Activated CD4-positive, alpha-beta memory T cell treated with anti-CD3 and anti-CD28 coated beads for 36 hours (primary cell): ENCODE measurements at regions not wholly inside any gene's neighbourhood (a gene's known extent, or its start where the extent isn't known, plus 50 kb on each side); places are given as distances from the start of the nearest gene placed in this dataset.

Experiments
- CTCF ChIA-PET: fragments of 350-600 bp; sonication (Branson Sonifier 250); formaldehyde crosslinking; loops from one replicate; lab custom pipeline; 2021; ENCODE audit warnings: antibody characterized with exemption, inconsistent platforms; lab: Charles Lee
- POLR2A ChIA-PET: fragments of 350-600 bp; sonication (Branson Sonifier 250); formaldehyde crosslinking; loops from one replicate; lab custom pipeline; 2021; ENCODE audit warnings: antibody characterized with exemption; lab: Charles Lee
- DNase-seq: peaks from one replicate; pipeline ENCODE4 v3.0.0-alpha.2; 2020
- H3K27ac Mint-ChIP-seq: one replicate; pipeline ENCODE4 v1.8.0; 2021; ENCODE audit warnings: mixed read lengths
- H3K27me3 Mint-ChIP-seq: one replicate; pipeline ENCODE4 v1.8.0; 2021; ENCODE audit warnings: mixed read lengths
- H3K36me3 Mint-ChIP-seq: one replicate; pipeline ENCODE4 v1.8.0; 2021; ENCODE audit warnings: mixed read lengths
- H3K4me1 Mint-ChIP-seq: one replicate; pipeline ENCODE4 v1.8.0; 2021; ENCODE audit warnings: low read depth, mixed read lengths
- H3K4me3 Mint-ChIP-seq: one replicate; pipeline ENCODE4 v1.8.0; 2021; ENCODE audit warnings: mild to moderate bottlenecking, mixed read lengths
- H3K9me3 Mint-ChIP-seq: one replicate; pipeline ENCODE4 v1.8.0; 2021; ENCODE audit warnings: mixed read lengths
- intact Hi-C: fragments of 100-400 bp; cut with micrococcal nuclease; formaldehyde crosslinking; loops from one replicate; pipeline ENCODE4 v1.15.1; 2023

DNA sequence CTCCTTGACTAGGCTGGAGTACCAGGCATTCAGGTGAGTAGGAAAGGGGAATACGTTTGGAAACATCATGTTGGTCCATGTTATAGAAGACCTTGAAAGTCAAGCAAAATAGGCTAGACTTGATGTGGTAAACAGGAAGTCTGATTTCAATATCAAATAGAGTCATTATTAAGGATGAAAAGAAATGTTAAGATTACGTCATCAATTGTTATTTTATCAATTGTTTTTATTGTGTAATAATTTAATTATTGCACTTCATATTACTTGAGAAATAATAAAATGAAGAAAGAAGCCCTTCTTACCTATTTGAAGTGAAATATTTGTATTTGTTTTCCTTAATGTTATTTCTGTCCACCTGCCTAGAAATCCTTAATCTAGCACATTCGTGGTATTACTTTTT is 361.0 kb upstream of the HAND2 start:
- Mint-ChIP-seq H3K27ac (no peak overlapping the region), H3K4me1 (no peaks in the 10 kb centered on the region), H3K4me3 (no peak overlapping the region), H3K9me3 (peaks cover 26% of the 10 kb centered on the region), H3K36me3 (no peaks in the 10 kb centered on the region), H3K27me3 (peaks cover 2% of the 10 kb centered on the region)
- POLR2A ChIA-PET = no interaction called here
- DNase-seq = no peak
- intact Hi-C loops = no loop called here
- CTCF ChIA-PET = no interaction called here

DNA sequence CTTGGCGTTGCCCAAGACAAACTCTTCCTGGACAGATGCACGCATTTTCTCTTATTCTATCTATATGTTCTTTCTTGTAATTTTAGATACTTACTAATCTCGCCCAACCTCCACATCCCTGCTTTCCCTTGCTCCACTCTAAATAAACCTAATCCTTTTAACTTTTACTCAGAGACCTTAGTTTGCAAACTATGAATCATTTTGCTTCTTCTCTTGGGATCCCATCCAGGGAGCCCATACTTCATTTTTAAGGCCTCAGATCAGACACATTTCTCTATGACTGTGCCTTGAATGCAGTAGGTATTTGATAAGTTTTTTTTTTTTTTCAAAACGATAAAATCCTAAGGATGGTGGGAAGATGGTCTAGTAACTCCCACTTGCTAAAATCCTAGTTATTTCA is 353.8 kb upstream of the HAND2 start:
- H3K36me3 Mint-ChIP-seq = no peaks in the 10 kb centered on the region
- H3K27ac Mint-ChIP-seq = no peak overlapping the region
- CTCF ChIA-PET = no interaction called here

DNA sequence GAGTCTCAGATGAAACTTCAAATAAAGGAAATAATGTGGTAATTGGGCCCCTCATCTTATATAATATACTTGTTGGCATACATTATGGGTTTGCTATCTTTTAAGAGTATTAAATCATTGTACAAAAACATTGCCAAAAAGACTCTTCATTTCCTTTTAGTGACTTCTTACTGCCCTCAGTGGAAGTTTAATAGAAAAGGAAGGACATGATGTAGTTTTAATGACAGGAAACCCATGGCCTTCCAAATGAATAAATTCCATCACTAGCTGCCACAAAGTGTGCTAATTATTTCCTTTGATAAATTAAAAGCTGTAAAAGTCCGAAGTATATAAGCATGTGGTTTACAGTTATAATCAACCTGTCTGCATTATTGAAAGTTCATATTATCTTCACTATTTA is 350.9 kb upstream of the HAND2 start:
- no peak overlapping the region for H3K4me3 Mint-ChIP-seq
- POLR2A ChIA-PET = no interaction called here
- intact Hi-C loops = no loop called here
- H3K9me3 Mint-ChIP-seq = peaks cover under 1% of the 10 kb centered on the region
- no peaks in the 10 kb centered on the region for H3K36me3 Mint-ChIP-seq
- no peaks in the 10 kb centered on the region for H3K27me3 Mint-ChIP-seq
- CTCF ChIA-PET = interaction anchor here (0.5 kb wide), 1 partner anchor 252 kb away, joined by 4 read pairs; no protein-coding TSS in a partner anchor
- DNase-seq = no peak
- H3K27ac Mint-ChIP-seq = no peak overlapping the region
- no peaks in the 10 kb centered on the region for H3K4me1 Mint-ChIP-seq

More for the DNA sequence above, 353.8 kb upstream of the HAND2 start:
- H3K4me1 Mint-ChIP-seq = no peaks in the 10 kb centered on the region
- POLR2A ChIA-PET = no interaction called here
- intact Hi-C loops = no loop called here
- H3K4me3 Mint-ChIP-seq = no peak overlapping the region
- DNase-seq = no peak
- no peaks in the 10 kb centered on the region for H3K27me3 Mint-ChIP-seq
- H3K9me3 Mint-ChIP-seq = peaks cover 20% of the 10 kb centered on the region

DNA sequence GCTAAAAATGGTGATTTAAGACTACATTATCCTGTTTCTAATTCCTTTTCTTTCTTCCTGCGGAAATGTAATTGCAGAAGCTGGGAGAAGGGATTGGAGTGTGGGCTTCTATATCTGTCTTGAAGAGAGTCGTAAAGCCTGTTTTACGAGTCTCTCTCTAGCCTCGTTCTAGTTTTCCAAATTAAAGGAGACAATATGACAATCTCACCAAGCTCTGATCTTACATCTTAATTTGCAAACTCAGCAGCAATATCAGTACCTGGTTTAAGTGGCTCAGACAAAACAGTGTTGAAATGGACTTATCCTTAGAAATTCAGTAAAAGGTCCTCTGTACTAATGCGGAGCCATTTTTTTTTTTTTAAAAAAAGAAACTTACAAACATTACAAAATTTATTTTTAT is 349.5 kb upstream of the HAND2 start:
- Mint-ChIP-seq H3K27ac (no peak overlapping the region), H3K4me3 (no peak overlapping the region), H3K4me1 (no peaks in the 10 kb centered on the region), H3K36me3 (no peaks in the 10 kb centered on the region), H3K27me3 (no peaks in the 10 kb centered on the region), H3K9me3 (no peaks in the 10 kb centered on the region)
- POLR2A ChIA-PET = no interaction called here
- CTCF ChIA-PET = no interaction called here
- DNase-seq = no peak
- intact Hi-C loops = no loop called here

DNA sequence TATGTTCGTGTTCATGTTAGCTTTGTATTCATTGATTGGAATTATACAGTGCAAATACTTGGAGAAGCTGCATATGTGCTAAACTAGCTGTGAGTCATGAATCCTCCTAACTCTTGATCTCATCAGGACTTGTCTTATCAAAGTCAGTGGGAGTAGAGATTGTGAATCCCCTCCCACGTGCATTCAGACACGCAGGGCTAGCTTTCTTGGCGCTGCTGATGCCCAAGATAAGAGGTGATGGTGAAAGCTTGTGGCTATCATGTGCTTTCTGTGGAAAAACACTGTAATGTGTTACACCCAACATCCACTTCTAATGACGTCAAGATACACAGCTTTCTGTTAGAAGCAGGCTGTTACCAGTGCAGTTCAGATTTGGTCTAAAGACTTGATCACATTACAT is 348.7 kb upstream of the HAND2 start:
- Mint-ChIP-seq H3K9me3 (no peaks in the 10 kb centered on the region), H3K27me3 (no peaks in the 10 kb centered on the region)
- CTCF ChIA-PET = no interaction called here

DNA sequence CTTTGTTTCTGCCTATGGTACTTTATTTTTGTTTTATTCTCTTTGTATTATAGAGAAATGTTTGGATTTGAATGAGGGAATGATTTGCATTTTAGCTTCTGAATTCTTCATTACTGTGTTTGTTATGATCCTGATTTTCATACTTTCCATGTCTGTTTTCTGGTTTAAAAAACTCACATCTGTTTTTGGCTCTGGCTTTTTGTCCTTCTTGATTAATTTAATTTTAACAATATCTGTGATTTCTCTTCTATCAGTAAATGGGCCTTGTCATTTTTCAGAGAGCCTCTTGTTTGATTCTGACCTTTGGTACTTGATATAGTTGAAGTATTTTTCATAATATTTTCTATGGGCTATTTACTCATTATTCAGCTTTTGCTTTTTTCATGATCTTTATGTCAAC is 341.6 kb upstream of the HAND2 start:
- intact Hi-C loops = no loop called here
- Mint-ChIP-seq H3K4me3 (no peak overlapping the region), H3K27ac (no peak overlapping the region), H3K4me1 (no peaks in the 10 kb centered on the region), H3K27me3 (no peaks in the 10 kb centered on the region), H3K9me3 (no peaks in the 10 kb centered on the region), H3K36me3 (no peaks in the 10 kb centered on the region)
- DNase-seq = no peak
- CTCF ChIA-PET = no interaction called here
- POLR2A ChIA-PET = no interaction called here

More for the DNA sequence above, 348.7 kb upstream of the HAND2 start:
- H3K36me3 Mint-ChIP-seq = no peaks in the 10 kb centered on the region
- DNase-seq = no peak
- H3K4me3 Mint-ChIP-seq = no peak overlapping the region
- no peaks in the 10 kb centered on the region for H3K4me1 Mint-ChIP-seq
- POLR2A ChIA-PET = no interaction called here
- no peak overlapping the region for H3K27ac Mint-ChIP-seq
- intact Hi-C loops = no loop called here

DNA sequence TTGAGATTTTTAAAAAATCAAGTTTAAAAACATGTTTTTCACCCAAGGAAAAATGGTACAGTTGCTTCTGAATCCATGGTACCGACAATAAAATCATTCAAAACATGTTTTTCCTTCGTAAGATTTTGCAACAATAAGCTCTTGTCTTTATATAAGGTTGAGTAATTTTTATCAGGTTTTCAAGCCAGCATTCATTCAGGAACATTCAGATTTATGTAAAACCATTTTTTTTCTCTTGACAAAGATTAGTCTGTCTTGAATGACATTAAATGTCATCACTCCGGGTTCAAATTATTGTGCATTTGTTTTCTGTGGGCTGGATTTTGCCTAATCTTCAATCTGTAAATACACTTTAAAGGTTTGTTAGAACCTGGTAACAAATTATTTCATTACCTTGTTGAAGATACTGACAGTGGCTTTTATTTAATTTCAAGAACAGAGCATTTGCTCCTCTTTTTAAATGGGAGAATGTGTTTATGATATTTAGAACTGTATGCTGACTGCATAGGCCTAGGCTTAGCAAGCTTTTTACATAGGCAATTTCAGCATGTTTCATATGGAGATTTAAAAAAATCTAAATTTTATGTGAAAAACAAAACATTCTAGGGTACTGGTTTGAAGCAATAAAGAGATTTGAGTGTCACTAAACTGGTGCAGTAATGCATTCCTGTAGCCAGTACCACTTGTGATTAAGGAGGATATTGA is 336.4 kb upstream of the HAND2 start:
- Mint-ChIP-seq H3K27ac (no peak overlapping the region), H3K4me3 (no peak overlapping the region), H3K9me3 (peaks cover 11% of the 10 kb centered on the region), H3K36me3 (no peaks in the 10 kb centered on the region), H3K4me1 (no peaks in the 10 kb centered on the region), H3K27me3 (no peaks in the 10 kb centered on the region)
- intact Hi-C loops = no loop called here
- no peak for DNase-seq
- ChIA-PET POLR2A (no interaction called here), CTCF (no interaction called here)

DNA sequence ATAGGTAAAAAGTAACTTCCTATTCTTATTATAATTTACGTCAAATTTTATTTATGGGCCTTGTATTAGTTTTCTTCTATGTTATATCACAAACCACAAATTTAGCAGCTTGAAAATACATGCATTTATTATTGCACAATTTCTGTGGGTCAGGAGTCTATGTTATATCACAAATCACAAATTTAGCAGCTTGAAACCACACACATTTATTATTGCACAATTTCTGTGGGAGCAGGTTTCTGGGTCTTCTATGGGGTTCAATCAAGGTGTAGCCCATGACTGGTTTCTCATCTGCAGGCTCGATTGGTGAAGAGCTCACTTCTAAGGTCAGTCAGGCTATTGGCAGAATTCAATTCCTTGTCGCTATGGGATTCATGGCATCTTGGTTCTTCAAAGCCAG is 332.7 kb upstream of the HAND2 start:
- H3K4me1 Mint-ChIP-seq = no peaks in the 10 kb centered on the region
- H3K9me3 Mint-ChIP-seq = peaks cover 11% of the 10 kb centered on the region
- CTCF ChIA-PET = no interaction called here
- POLR2A ChIA-PET = no interaction called here
- no peaks in the 10 kb centered on the region for H3K27me3 Mint-ChIP-seq
- H3K4me3 Mint-ChIP-seq = no peak overlapping the region
- intact Hi-C loops = no loop called here
- no peak for DNase-seq
- H3K27ac Mint-ChIP-seq = no peak overlapping the region
- no peaks in the 10 kb centered on the region for H3K36me3 Mint-ChIP-seq

DNA sequence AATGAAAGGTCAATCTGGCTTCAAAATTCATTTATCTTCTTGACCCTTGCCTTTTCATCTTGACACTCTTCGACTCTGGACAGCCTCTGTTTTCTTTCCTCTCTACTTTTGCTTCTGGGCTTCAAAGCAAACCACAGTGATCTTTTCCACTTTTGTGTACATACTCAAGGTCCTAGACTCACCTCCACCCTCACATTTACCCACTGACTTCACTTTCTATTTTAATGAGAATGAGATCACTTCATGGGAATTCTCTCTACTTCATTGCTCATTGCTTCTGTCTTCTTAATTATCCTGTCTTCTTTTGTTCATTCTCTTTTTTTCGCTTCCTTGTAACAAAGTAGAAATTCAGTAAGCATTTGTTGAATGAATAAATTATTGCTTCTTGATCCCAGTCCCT is 330.1 kb upstream of the HAND2 start:
- Mint-ChIP-seq H3K9me3 (peaks cover 11% of the 10 kb centered on the region), H3K4me1 (no peaks in the 10 kb centered on the region), H3K4me3 (no peak overlapping the region), H3K27ac (no peak overlapping the region), H3K36me3 (no peaks in the 10 kb centered on the region), H3K27me3 (no peaks in the 10 kb centered on the region)
- CTCF ChIA-PET = no interaction called here
- no peak for DNase-seq
- intact Hi-C loops = no loop called here
- POLR2A ChIA-PET = no interaction called here

- ChIA-PET CTCF (no interaction called here), POLR2A (no interaction called here)
- intact Hi-C loops = no loop called here
- peaks cover 2% of the 10 kb centered on the region for H3K9me3 Mint-ChIP-seq
- no peak overlapping the region for H3K4me3 Mint-ChIP-seq
- DNase-seq = no peak
- no peaks in the 10 kb centered on the region for H3K36me3 Mint-ChIP-seq
- no peak overlapping the region for H3K27ac Mint-ChIP-seq
- no peaks in the 10 kb centered on the region for H3K27me3 Mint-ChIP-seq
- no peaks in the 10 kb centered on the region for H3K4me1 Mint-ChIP-seq
Observed at GRCh38 chr4:173859091-173859713, 329.2 kb upstream of the HAND2 start.

DNA sequence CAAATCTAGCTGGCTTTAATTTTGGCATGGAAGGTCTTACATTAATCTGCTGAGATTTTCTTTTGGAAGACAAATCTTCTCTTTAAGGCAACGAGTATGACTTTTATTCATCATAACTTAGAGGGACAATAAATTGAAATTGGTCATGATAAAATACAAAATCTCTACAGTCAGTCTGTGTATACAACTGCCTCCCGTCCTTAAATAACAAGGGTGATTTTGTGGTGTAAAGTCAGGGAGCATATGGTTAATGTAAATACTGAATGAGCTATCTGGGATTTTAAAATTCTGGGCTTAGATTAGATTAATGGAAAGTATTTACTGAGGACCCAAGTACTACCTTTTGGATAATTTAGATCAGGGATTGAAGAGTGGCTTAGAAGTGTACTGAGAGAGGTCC is 328.4 kb upstream of the HAND2 start:
- DNase-seq = no peak
- Mint-ChIP-seq H3K9me3 (no peaks in the 10 kb centered on the region), H3K36me3 (no peaks in the 10 kb centered on the region), H3K4me3 (no peak overlapping the region), H3K27me3 (no peaks in the 10 kb centered on the region), H3K27ac (no peak overlapping the region), H3K4me1 (no peaks in the 10 kb centered on the region)
- intact Hi-C loops = no loop called here
- POLR2A ChIA-PET = no interaction called here
- CTCF ChIA-PET = no interaction called here

- Mint-ChIP-seq H3K4me1 (no peaks in the 10 kb centered on the region), H3K9me3 (no peaks in the 10 kb centered on the region), H3K27me3 (no peaks in the 10 kb centered on the region), H3K4me3 (no peak overlapping the region), H3K27ac (no peak overlapping the region), H3K36me3 (no peaks in the 10 kb centered on the region)
- CTCF ChIA-PET = no interaction called here
- no peak for DNase-seq
- intact Hi-C loops = no loop called here
- POLR2A ChIA-PET = no interaction called here
Observed at GRCh38 chr4:173857828-173858227, 327.8 kb upstream of the HAND2 start.

GRCh38 chr4:173855015-173855414 is 325.0 kb upstream of the HAND2 start:
- no peaks in the 10 kb centered on the region for H3K27me3 Mint-ChIP-seq
- intact Hi-C loops = no loop called here
- H3K4me1 Mint-ChIP-seq = no peaks in the 10 kb centered on the region
- no peaks in the 10 kb centered on the region for H3K9me3 Mint-ChIP-seq
- no peak for DNase-seq
- ChIA-PET POLR2A (no interaction called here), CTCF (no interaction called here)
- no peak overlapping the region for H3K4me3 Mint-ChIP-seq
- H3K27ac Mint-ChIP-seq = no peak overlapping the region
- no peaks in the 10 kb centered on the region for H3K36me3 Mint-ChIP-seq
